ENCODE measurements at regions not wholly inside any gene's neighbourhood (a gene's known extent, or its start where the extent isn't known, plus 50 kb on each side); places are given as distances from the start of the nearest gene placed in this dataset.
A peak's percentile ranks its signal among the peaks of the same experiment; 100 is the strongest.
"Not testable (repeated sequence)": the region's sequence is repeated elsewhere in the genome, so short reads cannot be mapped to it uniquely, and the experiment has no call there.

GRCh38 chr11:101835506-101836063 is 79.2 kb upstream of the CEP126 start:
- DNase-seq, result no peak

- DNase-seq, result not testable (repeated sequence)
Measured at GRCh38 chr11:101830475-101830874, 84.3 kb upstream of the CEP126 start.

GRCh38 chr11:101825531-101825930 is 89.3 kb upstream of the CEP126 start:
- DNase-seq, result no peak

- no peak for DNase-seq
Measured at GRCh38 chr11:101817581-101817980, 97.2 kb upstream of the CEP126 start.

GRCh38 chr11:101816613-101817012 is 98.2 kb upstream of the CEP126 start:
- DNase-seq, result no peak

- DNase-seq, result no peak
Measured at GRCh38 chr11:101812546-101812945, 102.3 kb upstream of the CEP126 start.

GRCh38 chr11:101810546-101810945 is 104.3 kb upstream of the CEP126 start:
- no peak for DNase-seq

- no peak for DNase-seq
Measured at GRCh38 chr11:101807531-101807930, 107.3 kb upstream of the CEP126 start.

- DNase-seq, result no peak
Measured at GRCh38 chr11:101803651-101804050, 111.2 kb upstream of the CEP126 start.

- no peak for DNase-seq
Measured at GRCh38 chr11:101797335-101797734, 117.5 kb upstream of the CEP126 start.

GRCh38 chr11:101792814-101793213 is 122.0 kb upstream of the CEP126 start:
- DNase-seq, result no peak

- no peak for DNase-seq
Measured at GRCh38 chr11:101786916-101787315, 127.9 kb upstream of the CEP126 start.

GRCh38 chr11:101786421-101786820 is 128.4 kb upstream of the CEP126 start:
- DNase-seq, result no peak

- not testable (repeated sequence) for DNase-seq
Measured at GRCh38 chr11:101779167-101779566, 135.6 kb upstream of the CEP126 start.

GRCh38 chr11:101777476-101777875 is 137.3 kb upstream of the CEP126 start:
- no peak for DNase-seq

- no peak for DNase-seq
Measured at GRCh38 chr11:101775033-101775432, 139.8 kb upstream of the CEP126 start.

GRCh38 chr11:101770648-101771047 is 144.2 kb upstream of the CEP126 start:
- no peak for DNase-seq

- DNase-seq, result no peak
Measured at GRCh38 chr11:101765932-101766331, 148.9 kb upstream of the CEP126 start.

- peak; percentile 48 to 58 for DNase-seq
Measured at GRCh38 chr11:101759771-101760450, 154.9 kb upstream of the CEP126 start.

GRCh38 chr11:101757741-101758140 is 157.1 kb upstream of the CEP126 start:
- DNase-seq, result no peak

- no peak for DNase-seq
Measured at GRCh38 chr11:101748572-101749344, 165.0 kb upstream of the TRPC6 start.

GRCh38 chr11:101745756-101746155 is 161.9 kb upstream of the TRPC6 start:
- no peak for DNase-seq

GRCh38 chr11:101743828-101744227 is 160.0 kb upstream of the TRPC6 start:
- no peak for DNase-seq
